DND-41 (cell line): ENCODE measurements at regions not wholly inside any gene's neighbourhood (a gene's known extent, or its start where the extent isn't known, plus 50 kb on each side); places are given as distances from the start of the nearest gene placed in this dataset.

Experiments
- ATAC-seq: fragments of 200-7000 bp; cut with Tn5 transposase; 3 replicates; pipeline ENCODE4 v1.9.1; 2021; ENCODE audit warnings: low read depth; ENCODE audit not compliant: insufficient read depth
- DNase-seq: peaks from one replicate; pipeline ENCODE4 v3.0.0-alpha.2; 2020
- H2AFZ ChIP-seq: 2 replicates; pipeline ENCODE4 v1.6.0; 2012; ENCODE audit warnings: low read depth, low read length
- H3K27ac ChIP-seq: 2 replicates; pipeline ENCODE4 v1.5.1; 2012; ENCODE audit warnings: low read length, inconsistent platforms
- H3K27me3 ChIP-seq: fragments of 200-600 bp; sonication (generic); 2 replicates; pipeline ENCODE4 v1.6.0; 2012; ENCODE audit warnings: low read length, mild to moderate bottlenecking, inconsistent platforms; ENCODE audit not compliant: insufficient read depth, poor library complexity
- H3K36me3 ChIP-seq: 2 replicates; pipeline ENCODE4 v1.5.1; 2012; ENCODE audit warnings: low read length, inconsistent platforms; ENCODE audit not compliant: insufficient read depth
- H3K4me1 ChIP-seq: 2 replicates; pipeline ENCODE4 v1.5.1; 2012; ENCODE audit warnings: mild to moderate bottlenecking, low read length; ENCODE audit not compliant: insufficient read depth
- H3K4me2 ChIP-seq: 2 replicates; pipeline ENCODE4 v1.6.0; 2012; ENCODE audit warnings: mild to moderate bottlenecking, moderate library complexity, low read length, inconsistent platforms; ENCODE audit not compliant: insufficient read depth
- H3K4me3 ChIP-seq, 2 experiments: fragments of 200-600 bp in 1 of 2; shearing (Covaris generic) in 1 of 2; 2 replicates each; pipeline ENCODE4 v1.5.1; 2012 to 2016; ENCODE audit warnings: inconsistent platforms in 2 of 2, low read length in 2 of 2, mild to moderate bottlenecking in 2 of 2, low read depth in 1 of 2, moderate library complexity in 1 of 2
- H3K79me2 ChIP-seq: 2 replicates; pipeline ENCODE4 v1.6.0; 2012; ENCODE audit warnings: low read length, inconsistent platforms; ENCODE audit not compliant: insufficient read depth
- H3K9ac ChIP-seq: 2 replicates; pipeline ENCODE4 v1.6.0; 2012; ENCODE audit warnings: low read depth, mild to moderate bottlenecking, inconsistent platforms, low read length, moderate library complexity
- H3K9me3 ChIP-seq: 2 replicates; pipeline ENCODE4 v1.5.1; 2012; ENCODE audit warnings: low read length, moderate library complexity, mild to moderate bottlenecking, inconsistent platforms; ENCODE audit not compliant: insufficient read depth, severe bottlenecking
- H4K20me1 ChIP-seq: 2 replicates; pipeline ENCODE4 v1.6.0; 2012; ENCODE audit warnings: low read length; ENCODE audit not compliant: insufficient read depth
- CTCF ChIP-seq: IDR thresholded peaks from 2 replicates; pipeline ENCODE4 v1.5.1; 2012; ENCODE audit warnings: borderline replicate concordance, low read length, moderate library complexity, mild to moderate bottlenecking; ENCODE audit not compliant: poor library complexity, severe bottlenecking; ENCODE audit errors: extremely low read depth
- EZH2 ChIP-seq: IDR thresholded peaks from 3 replicates; pipeline ENCODE4 v1.6.1; 2012; ENCODE audit warnings: borderline replicate concordance, low read depth, mild to moderate bottlenecking, moderate library complexity, low read length, inconsistent platforms; ENCODE audit not compliant: severe bottlenecking

DNA sequence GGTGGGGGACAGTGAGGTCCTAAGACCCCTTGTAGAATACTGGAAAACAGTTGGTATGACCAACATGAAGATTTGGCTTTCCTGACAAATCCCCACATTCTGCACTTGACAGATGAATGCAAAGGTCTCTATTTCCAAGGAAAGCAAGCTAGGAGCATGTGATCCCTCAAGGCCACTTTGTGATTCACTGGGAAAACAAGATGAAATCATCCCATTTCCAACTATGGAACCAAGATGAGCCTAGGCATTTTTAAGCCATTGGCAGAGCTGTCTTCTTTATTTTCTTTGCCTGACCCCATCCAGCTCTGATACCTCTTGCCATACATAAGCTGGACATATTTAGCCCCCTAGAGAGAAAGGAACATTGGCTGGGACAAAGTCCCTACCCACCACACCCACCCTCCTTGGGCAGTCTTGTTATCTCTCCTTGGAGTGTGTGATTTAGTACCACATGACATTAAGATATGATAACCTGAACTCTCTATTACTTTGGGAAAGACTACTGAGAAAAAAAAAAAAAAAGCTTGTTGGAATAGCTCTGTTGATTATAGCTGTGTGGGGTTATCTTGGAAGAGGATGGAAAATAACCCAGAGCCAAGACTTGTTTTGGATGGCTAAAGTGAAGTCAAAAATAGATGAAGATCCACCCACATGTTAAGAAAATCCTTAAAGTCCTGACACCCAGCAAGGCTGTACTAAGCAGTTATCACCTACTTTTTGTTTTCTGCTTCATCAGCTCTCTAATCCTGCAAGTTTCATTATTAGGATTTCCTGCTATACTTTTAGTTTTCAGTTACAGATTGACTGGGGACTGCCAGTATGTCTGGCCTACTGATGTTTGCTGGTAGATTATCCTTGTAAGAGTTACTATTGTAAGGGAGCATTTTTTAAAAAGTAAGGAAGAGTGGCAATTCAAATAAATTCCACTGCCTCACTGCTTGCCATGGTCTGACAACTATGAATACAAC is 90.1 kb upstream of the PREP start:
- Histone ChIP-seq H3K4me1 (no peaks in the 10 kb centered on the region), H3K27ac (no peak overlapping the region), H3K4me3 (no peak overlapping the region), H2AFZ (no peak overlapping the region), H3K36me3 (no peaks in the 10 kb centered on the region), H4K20me1 (no peaks in the 10 kb centered on the region), H3K9ac (no peak overlapping the region), H3K79me2 (no peaks in the 10 kb centered on the region), H3K27me3 (no peaks in the 10 kb centered on the region), H3K9me3 (no peaks in the 10 kb centered on the region), H3K4me2 (no peak overlapping the region)
- ATAC-seq: no peak
- TF ChIP-seq EZH2 (no peak), CTCF (no peak)
- DNase-seq: no peak

GRCh38 chr6:105489216-105489530 is 86.3 kb upstream of the PREP start:
- no peak for DNase-seq

DNA sequence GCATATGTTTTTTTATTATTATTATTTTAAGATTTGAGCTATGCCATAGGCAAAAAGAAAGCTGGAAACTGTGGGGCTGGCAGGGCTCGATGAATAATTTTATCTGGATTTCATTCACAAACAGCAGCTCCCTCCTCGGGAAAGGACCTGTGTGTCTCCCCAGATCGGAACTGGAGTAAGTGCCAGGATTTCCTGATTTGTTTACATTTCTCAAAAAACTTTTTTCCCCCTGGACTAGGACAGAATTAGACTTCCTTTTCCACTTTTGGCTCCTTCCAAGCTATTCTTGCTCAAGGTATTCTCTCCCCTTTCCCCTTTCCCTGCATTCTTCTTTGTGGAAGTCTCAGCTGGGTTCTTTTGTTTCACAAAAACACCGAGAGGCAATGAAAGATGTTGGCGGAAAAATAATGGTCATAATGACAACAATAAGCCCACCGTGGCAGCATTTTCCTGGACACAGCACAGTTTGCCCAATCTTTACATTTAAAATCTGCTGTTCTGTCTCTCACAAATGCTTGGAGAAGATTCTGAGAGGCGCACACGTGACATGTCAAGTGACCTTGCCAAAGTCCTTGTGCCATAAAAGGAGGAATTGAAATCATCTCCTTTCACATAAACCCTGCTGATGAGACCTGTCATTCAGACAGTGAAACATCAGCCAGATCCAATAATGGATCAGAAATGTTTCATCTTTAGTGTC is 85.8 kb upstream of the PREP start:
- Histone ChIP-seq H3K4me1 (peaks cover 11% of the 10 kb centered on the region), H2AFZ (0 out of 2 replicates have a peak overlapping the region, but pooled peaks have one; percentile 7), H3K79me2 (no peaks in the 10 kb centered on the region), H3K36me3 (no peaks in the 10 kb centered on the region), H4K20me1 (no peaks in the 10 kb centered on the region), H3K4me2 (no peak overlapping the region), H3K9ac (no peak overlapping the region), H3K27ac (no peak overlapping the region), H3K4me3 (no peak overlapping the region), H3K27me3 (no peaks in the 10 kb centered on the region), H3K9me3 (no peaks in the 10 kb centered on the region)
- no peak for DNase-seq
- ATAC-seq: no peak
- TF ChIP-seq CTCF (no peak), EZH2 (no peak)

More at GRCh38 chr6:105489216-105489530, 86.3 kb upstream of the PREP start:
- Histone ChIP-seq H3K9ac (no peak overlapping the region), H3K9me3 (no peaks in the 10 kb centered on the region), H3K4me3 (no peak overlapping the region), H3K27ac (no peak overlapping the region), H2AFZ (no peak overlapping the region), H3K4me2 (no peak overlapping the region), H3K36me3 (no peaks in the 10 kb centered on the region), H3K27me3 (no peaks in the 10 kb centered on the region), H4K20me1 (no peaks in the 10 kb centered on the region), H3K79me2 (no peaks in the 10 kb centered on the region), H3K4me1 (peaks cover 11% of the 10 kb centered on the region)
- no peak for TF ChIP-seq EZH2
- no peak for TF ChIP-seq CTCF
- no peak for ATAC-seq
